Omental fat pad (tissue), 3 donors: ENCODE measurements at regions not wholly inside any gene's neighbourhood (a gene's known extent, or its start where the extent isn't known, plus 50 kb on each side); places are given as distances from the start of the nearest gene placed in this dataset.
"Not testable (repeated sequence)": the region's sequence is repeated elsewhere in the genome, so short reads cannot be mapped to it uniquely, and the experiment has no call there.

ENCODE experiments used
- ATAC-seq: fragments of 150-250 bp; one replicate; pipeline ENCODE4 v1.9.1; 2016; ENCODE audit warnings: mild to moderate bottlenecking, moderate library complexity; ENCODE audit not compliant: low FRiP score
- DNase-seq: peaks from one replicate; pipeline ENCODE4 v3.0.0-alpha.2; 2019; ENCODE audit warnings: low spot score
- TF ChIP-seq, protein P1 (sequence below), 3 donors: fragments of 450-650 bp; IDR thresholded peaks; one replicate each; pipeline ENCODE4 v1.5.1; 2016 to 2017; ENCODE audit warnings: antibody characterized with exemption in 3 of 3, mild to moderate bottlenecking in 3 of 3, moderate library complexity in 2 of 3

DNA sequence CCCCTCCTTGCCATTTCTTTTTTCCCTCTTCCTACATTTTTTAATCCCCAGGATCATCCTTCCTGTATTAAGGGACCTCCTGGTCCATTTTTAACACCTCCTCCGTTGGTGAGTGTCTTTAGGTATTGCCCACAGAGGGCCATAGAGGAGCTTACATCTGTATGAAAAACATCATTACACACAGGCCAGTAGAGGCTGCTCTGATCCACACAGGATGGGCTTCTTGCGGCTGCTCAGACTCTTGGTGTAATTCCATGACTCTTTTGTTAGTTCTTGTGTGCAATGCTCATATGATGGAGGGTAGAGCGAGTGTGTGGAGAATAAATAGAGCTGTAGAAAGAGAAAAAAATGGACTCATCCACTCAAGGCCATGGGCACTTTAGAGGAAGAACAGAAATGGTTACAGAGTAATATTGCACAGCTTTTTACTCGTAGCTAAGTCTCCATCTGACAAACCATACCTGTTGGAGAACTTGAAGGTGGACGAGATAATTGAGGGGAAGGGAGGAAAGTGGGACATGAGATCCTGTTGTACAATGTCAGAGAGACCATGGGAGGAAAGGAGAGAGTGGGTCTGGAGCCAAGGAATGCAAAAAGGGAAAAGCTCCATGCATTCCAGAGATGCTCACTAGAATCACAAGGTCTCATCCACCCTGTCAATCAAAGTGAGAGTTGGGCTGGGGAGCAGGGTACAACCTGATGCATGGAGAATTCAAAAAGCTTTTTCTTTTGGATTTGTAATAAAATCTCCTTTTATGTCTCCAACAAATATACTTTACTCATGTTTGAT is 129.7 kb upstream of the TNP1 start:
- no peak for DNase-seq
- ATAC-seq, result no peak
- TF ChIP-seq, protein P1, sequence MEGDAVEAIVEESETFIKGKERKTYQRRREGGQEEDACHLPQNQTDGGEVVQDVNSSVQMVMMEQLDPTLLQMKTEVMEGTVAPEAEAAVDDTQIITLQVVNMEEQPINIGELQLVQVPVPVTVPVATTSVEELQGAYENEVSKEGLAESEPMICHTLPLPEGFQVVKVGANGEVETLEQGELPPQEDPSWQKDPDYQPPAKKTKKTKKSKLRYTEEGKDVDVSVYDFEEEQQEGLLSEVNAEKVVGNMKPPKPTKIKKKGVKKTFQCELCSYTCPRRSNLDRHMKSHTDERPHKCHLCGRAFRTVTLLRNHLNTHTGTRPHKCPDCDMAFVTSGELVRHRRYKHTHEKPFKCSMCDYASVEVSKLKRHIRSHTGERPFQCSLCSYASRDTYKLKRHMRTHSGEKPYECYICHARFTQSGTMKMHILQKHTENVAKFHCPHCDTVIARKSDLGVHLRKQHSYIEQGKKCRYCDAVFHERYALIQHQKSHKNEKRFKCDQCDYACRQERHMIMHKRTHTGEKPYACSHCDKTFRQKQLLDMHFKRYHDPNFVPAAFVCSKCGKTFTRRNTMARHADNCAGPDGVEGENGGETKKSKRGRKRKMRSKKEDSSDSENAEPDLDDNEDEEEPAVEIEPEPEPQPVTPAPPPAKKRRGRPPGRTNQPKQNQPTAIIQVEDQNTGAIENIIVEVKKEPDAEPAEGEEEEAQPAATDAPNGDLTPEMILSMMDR (IDR thresholded peaks at IDR 0.05), result no peak

DNA sequence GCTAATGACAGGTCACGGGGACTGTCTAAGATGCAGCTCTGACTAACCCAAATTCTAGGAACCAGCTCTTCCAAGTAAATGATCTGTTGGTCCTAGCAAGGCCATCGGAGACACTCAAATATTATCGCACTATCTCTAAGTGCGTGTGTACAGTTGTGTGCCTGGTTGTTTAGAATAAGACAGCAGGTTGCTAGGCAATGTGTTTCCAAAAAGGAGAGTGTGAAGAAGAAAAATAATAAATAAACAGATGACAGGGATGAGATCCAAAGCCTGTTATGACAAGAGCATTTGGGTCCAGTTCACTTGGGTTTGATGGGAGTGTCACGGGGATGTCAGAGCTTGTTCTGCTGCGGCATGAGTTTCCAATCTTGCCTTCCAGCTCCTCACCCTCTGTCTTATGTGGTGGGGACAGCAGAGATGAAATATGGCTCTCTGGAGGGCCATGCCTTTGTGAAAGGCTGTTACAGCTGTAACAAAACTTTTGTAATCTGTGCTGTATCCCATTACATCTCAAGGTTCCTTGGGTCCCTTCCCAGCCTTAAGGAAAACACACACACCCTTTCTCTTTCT is 127.5 kb upstream of the TNP1 start:
- TF ChIP-seq, protein P1 (IDR thresholded peaks at IDR 0.05), result no peak
- DNase-seq (no peak), ATAC-seq (no peak)

DNA sequence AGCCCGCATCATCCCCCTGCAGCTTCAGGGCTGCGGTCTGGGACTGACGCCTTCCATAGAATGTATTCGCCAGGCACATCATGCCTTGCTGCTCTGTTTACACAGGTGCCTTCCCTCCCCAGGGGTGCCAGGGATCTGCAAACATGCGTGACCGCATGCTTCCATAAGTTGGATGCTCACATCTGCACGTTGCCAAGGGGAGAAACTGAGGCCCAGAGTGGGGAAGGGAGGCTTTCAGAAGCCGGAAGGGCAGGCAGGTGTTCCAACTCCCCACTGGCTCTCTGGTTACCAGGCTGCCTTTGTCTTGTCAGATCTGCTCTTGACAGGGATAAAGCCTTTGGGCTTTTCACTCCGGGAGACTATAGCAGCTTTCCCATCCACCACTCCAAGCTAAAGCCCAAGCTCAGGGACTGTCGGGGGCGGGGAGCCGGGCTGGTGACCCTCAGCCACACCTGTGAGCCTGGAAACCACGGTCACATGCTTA is 125.8 kb upstream of the TNP1 start:
- DNase-seq (no peak), ATAC-seq (no peak)
- TF ChIP-seq, protein P1 (IDR thresholded peaks at IDR 0.05), result no peak

DNA sequence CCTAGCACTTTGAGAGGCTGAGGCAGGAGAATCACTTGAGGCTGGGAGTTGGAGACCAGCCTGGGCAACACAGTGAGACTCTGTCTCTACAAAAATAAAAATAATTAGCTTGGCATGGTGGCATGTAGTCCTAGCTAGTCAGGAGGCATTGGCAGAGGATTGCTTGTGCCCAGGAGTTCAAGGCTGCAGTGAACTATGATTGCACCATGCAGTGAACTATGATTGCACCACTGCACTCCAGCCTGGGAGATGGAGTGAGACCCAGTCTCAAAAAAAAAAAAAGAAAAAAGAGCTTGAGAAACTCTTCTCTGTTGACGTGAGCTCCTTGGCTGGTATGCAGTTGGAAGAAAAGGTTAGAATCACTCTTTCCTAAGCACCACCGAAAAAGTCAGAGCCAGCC is 125.1 kb upstream of the TNP1 start:
- ATAC-seq (peak; percentile 44), DNase-seq (no peak)
- TF ChIP-seq, protein P1 (IDR thresholded peaks at IDR 0.05), result no peak

DNA sequence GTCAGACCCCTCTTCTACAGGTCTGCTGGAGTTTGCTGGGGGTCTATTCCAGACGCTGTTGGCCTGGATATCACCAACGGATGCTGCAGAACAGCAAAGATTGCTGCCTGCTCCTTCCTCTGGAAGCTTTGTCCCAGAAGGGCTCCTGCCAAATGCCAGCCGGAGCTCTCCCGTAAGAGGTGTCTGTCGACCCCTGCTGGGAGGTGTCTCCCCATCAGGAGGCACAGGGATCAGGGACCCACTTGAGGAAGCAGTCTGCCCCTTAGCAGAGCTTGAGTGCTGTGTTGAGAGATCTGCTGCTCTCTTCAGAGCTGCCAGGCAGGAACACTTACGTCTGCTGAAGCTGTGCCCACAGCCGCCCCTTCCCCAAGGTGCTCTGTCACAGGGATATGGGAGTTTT is 122.1 kb upstream of the TNP1 start:
- ATAC-seq, DNase-seq: not testable (repeated sequence)

DNA sequence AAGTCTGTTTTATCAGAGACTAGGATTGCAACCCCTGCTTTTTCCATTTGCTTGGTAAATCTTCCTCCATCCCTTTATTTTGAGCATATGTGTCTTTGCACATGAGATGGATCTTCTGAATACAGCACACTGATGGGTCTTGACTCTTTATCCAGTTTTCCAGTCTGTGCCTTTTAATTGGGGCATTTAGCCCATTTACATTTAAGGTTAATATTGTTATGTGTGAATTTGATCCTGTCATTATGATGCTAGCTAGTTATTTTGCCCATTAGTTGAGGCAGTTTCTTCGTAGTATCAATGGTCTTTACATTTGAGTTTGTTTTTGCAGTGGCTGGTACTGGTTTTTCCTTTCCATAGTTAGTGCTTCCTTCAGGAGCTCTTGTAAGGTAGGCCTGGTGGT is 120.6 kb upstream of the TNP1 start:
- DNase-seq, ATAC-seq: not testable (repeated sequence)

DNA sequence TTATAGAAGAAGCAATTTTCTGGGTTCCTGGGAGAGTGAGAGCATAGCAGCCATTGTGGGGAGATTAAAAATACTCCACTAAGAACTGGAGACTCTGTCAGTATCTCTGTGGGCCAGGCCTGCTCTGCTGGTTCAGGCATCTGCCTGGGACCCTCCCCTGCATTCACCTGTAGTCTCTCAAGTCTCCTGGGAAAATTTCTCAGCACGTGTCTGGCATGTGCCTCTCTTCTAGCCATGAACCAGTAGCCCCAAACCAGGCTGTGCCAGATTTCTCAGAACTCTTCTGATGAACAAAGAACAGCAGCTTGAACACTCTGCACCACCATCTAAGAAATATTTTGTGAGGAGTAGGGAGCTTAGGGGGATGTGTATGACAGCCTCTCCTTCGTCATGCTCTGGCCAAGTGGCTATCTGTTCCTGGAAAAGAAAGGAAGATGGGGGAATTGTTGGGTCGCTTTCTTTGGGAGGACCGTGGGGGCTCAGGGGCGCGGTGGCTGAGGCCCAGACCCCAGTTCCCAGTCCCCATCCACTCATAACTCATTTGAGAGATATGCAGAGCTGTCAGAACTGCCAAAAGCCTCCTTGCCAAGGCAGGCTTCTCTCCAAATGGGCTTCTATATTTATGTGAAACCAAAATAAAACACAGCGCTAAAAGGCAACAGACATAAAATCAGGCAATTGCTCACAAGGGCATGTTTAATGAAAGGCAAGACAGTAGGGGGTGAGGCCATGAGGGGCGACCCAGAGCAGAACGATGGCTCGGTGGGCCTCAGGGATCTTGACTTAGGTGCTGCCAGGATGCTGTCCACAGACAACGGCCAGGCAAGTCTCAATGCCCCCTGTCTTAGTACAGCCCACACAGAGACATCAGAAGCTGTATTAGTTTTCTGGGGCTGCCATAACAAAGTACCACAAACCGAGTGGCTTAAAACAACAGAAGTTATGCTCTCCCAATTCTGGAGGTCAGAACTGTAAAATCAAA is 114.7 kb upstream of the TNP1 start:
- ATAC-seq, result peak; percentile 51
- TF ChIP-seq, protein P1 (IDR thresholded peaks at IDR 0.05), result no peak
- DNase-seq, result no peak
